H1 (cell line): ENCODE measurements at regions not wholly inside any gene's neighbourhood (a gene's known extent, or its start where the extent isn't known, plus 50 kb on each side); places are given as distances from the start of the nearest gene placed in this dataset.

Experiments
- BRCA1 ChIP-seq: IDR thresholded peaks from 2 replicates; pipeline ENCODE4 v1.6.1; 2012; ENCODE audit warnings: low read depth, low read length, improper control_type of control experiment
- CTCF ChIP-seq, 3 experiments: IDR thresholded peaks; 1 replicate in 2 of 3; 2 replicates in 1 of 3; pipeline versions ENCODE4 v1.5.1 to v1.6.1; 2011; ENCODE audit warnings: low read length in 3 of 3, mild to moderate bottlenecking in 3 of 3, inconsistent platforms in 2 of 3, low read depth in 1 of 3, moderate library complexity in 1 of 3; ENCODE audit not compliant: insufficient read depth in 1 of 3; ENCODE audit errors: control extremely low read depth in 1 of 3
- JUN ChIP-seq: IDR thresholded peaks from 2 replicates; pipeline ENCODE4 v1.6.1; 2011; ENCODE audit warnings: low read depth, mild to moderate bottlenecking, improper control_type of control experiment, low read length
- JUND ChIP-seq: IDR thresholded peaks from 2 replicates; pipeline ENCODE4 v1.6.1; 2011; ENCODE audit warnings: mild to moderate bottlenecking, improper control_type of control experiment, low read length
- MAFK ChIP-seq: IDR thresholded peaks from 2 replicates; pipeline ENCODE4 v1.6.1; 2012; ENCODE audit warnings: low read depth, mild to moderate bottlenecking, improper control_type of control experiment, low read length
- POLR2A ChIP-seq, 2 experiments: IDR thresholded peaks; 1 replicate in 1 of 2; 2 replicates in 1 of 2; pipeline ENCODE4 v1.6.1; 2011; ENCODE audit warnings: low read depth in 2 of 2, low read length in 2 of 2, mild to moderate bottlenecking in 2 of 2; ENCODE audit errors: control extremely low read depth in 1 of 2
- POLR2AphosphoS5 ChIP-seq: IDR thresholded peaks from 2 replicates; pipeline ENCODE4 v1.6.1; 2011; ENCODE audit warnings: low read depth, low read length
- RNF2 ChIP-seq: fragments of 200-900, 300-1000 bp; sonication (generic); IDR thresholded peaks from 2 replicates; pipeline ENCODE4 v1.7.1; 2016; ENCODE audit warnings: borderline replicate concordance, low read depth, mild to moderate bottlenecking, antibody characterized with exemption, low read length; ENCODE audit not compliant: poor library complexity, severe bottlenecking; ENCODE audit errors: missing control alignments
- SP1 ChIP-seq: IDR thresholded peaks from 2 replicates; pipeline ENCODE4 v1.6.1; 2011; ENCODE audit warnings: low read depth, low read length
- USF2 ChIP-seq: IDR thresholded peaks from 2 replicates; pipeline ENCODE4 v1.6.1; 2011; ENCODE audit warnings: low read length, improper control_type of control experiment
- ZNF274 ChIP-seq: IDR thresholded peaks from 2 replicates; pipeline ENCODE4 v1.7.0; 2012; ENCODE audit warnings: low read length, borderline replicate concordance; ENCODE audit errors: extremely low read depth

GRCh38 chr5:145378226-145378625 lies 456.9 kb downstream of the PRELID2 start:
- TF ChIP-seq POLR2A (IDR thresholded peaks at IDR 0.05; ENCODE audit: control extremely low read depth in 1 of 2, low read depth in 2 of 2, low read length in 2 of 2) (no peak), JUN (no peak), CTCF (IDR thresholded peaks at IDR 0.05; ENCODE audit: control extremely low read depth in 1 of 3, insufficient read depth in 1 of 3, low read depth in 1 of 3, low read length in 3 of 3) (no peak), ZNF274 (no peak), MAFK (no peak), JUND (no peak), POLR2AphosphoS5 (no peak), USF2 (no peak), BRCA1 (no peak), SP1 (no peak), RNF2 (no peak)
